Smooth muscle cell (in vitro differentiated cells): ENCODE measurements at regions not wholly inside any gene's neighbourhood (a gene's known extent, or its start where the extent isn't known, plus 50 kb on each side); places are given as distances from the start of the nearest gene placed in this dataset.
A peak's percentile ranks its signal among the peaks of the same experiment; 100 is the strongest.

Experiments
- DNase-seq: peaks from one replicate; lab custom pipeline; 2025; ENCODE audit not compliant: unreplicated experiment; lab: John Stamatoyannopoulos, UW
- H2AFZ ChIP-seq: fragments of 200-600 bp; sonication (generic); 2 replicates; pipeline ENCODE4 v1.6.0; 2016; ENCODE audit warnings: antibody characterized with exemption, low read depth, mild to moderate bottlenecking
- H3F3A ChIP-seq: fragments of 200-600 bp; sonication (generic); 2 replicates; pipeline ENCODE4 v1.6.0; 2017; ENCODE audit warnings: antibody characterized with exemption, low read depth
- H3K27ac ChIP-seq: fragments of 200-600 bp; sonication (generic); 2 replicates; pipeline ENCODE4 v1.5.1; 2016; ENCODE audit warnings: low read depth, mild to moderate bottlenecking
- H3K27me3 ChIP-seq: fragments of 200-600 bp; sonication (generic); 2 replicates; pipeline ENCODE4 v1.6.1; 2016; ENCODE audit warnings: low read depth, mild to moderate bottlenecking
- H3K36me3 ChIP-seq: fragments of 200-600 bp; sonication (generic); 2 replicates; pipeline ENCODE4 v1.5.1; 2016; ENCODE audit warnings: low read depth
- H3K4me1 ChIP-seq: fragments of 200-600 bp; sonication (generic); 2 replicates; pipeline ENCODE4 v1.5.1; 2016; ENCODE audit warnings: low read depth
- H3K4me2 ChIP-seq: fragments of 200-600 bp; sonication (generic); 2 replicates; pipeline ENCODE4 v1.6.0; 2016; ENCODE audit warnings: mild to moderate bottlenecking
- H3K4me3 ChIP-seq: fragments of 200-600 bp; sonication (generic); 2 replicates; pipeline ENCODE4 v1.5.1; 2016; ENCODE audit warnings: mild to moderate bottlenecking
- H3K79me2 ChIP-seq: fragments of 200-600 bp; sonication (generic); 2 replicates; pipeline ENCODE4 v1.6.0; 2016; ENCODE audit warnings: low read depth, mild to moderate bottlenecking
- H3K9ac ChIP-seq: fragments of 200-600 bp; sonication (generic); 2 replicates; pipeline ENCODE4 v1.6.0; 2016; ENCODE audit warnings: low read depth
- H3K9me3 ChIP-seq: fragments of 200-600 bp; sonication (generic); replicated peaks from 2 replicates; pipeline ENCODE4 v1.5.1; 2016; ENCODE audit warnings: low read depth
- H4K20me1 ChIP-seq: fragments of 200-600 bp; sonication (generic); 2 replicates; pipeline ENCODE4 v1.6.0; 2016; ENCODE audit warnings: low read depth
- WGBS: methylation state at CpG from one replicate; pipeline ENCODE4 v1.1.7; 2016; ENCODE audit warnings: low lambda C conversion rate; 5-methylcytosine and 5-hydroxymethylcytosine counted together
- TF ChIP-seq, protein P1 (sequence below): fragments of 200-600 bp; sonication (generic); IDR thresholded peaks from 2 replicates; pipeline ENCODE4 v1.5.1; 2017; ENCODE audit warnings: borderline replicate concordance, mild to moderate bottlenecking, antibody characterized with exemption; ENCODE audit not compliant: insufficient read depth, poor library complexity, severe bottlenecking

DNA sequence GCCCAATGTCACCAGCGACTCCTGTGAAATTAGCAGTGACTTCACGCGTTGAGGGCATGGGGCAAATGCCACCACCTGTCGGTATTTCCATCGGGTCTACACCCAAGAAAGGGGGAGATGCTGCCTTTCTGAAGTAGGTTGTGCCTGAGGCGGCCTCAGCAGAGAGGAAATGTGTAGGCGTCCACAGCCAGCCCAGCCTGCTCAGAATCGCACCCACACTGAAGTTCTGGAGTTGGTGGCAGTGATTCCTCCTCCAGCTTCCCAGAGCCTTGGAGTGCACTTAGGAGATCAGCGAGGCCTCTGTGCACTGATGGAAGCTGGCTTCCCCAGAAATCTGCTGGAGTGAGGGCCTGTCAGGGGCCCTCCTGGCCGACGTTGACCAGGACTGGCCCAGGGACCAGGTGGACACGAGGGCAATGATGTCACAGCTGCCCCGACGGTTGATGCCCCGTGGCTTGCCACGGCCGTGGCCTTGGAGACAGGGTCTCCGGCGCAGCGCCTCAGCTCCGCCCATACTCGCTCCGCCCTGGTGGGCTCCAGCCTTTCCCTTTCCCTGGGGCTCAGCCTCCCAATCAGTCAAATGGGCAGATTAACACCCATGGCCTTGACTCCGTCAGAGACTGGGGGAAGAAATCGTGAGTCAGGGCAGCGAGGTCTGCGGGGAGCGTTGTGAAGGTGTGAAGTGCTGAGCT, 484.8 kb downstream of the PREX1 start:
- H3K9ac ChIP-seq: no peak overlapping the region
- no peaks in the 10 kb centered on the region for H3K9me3 ChIP-seq
- TF ChIP-seq, protein P1, sequence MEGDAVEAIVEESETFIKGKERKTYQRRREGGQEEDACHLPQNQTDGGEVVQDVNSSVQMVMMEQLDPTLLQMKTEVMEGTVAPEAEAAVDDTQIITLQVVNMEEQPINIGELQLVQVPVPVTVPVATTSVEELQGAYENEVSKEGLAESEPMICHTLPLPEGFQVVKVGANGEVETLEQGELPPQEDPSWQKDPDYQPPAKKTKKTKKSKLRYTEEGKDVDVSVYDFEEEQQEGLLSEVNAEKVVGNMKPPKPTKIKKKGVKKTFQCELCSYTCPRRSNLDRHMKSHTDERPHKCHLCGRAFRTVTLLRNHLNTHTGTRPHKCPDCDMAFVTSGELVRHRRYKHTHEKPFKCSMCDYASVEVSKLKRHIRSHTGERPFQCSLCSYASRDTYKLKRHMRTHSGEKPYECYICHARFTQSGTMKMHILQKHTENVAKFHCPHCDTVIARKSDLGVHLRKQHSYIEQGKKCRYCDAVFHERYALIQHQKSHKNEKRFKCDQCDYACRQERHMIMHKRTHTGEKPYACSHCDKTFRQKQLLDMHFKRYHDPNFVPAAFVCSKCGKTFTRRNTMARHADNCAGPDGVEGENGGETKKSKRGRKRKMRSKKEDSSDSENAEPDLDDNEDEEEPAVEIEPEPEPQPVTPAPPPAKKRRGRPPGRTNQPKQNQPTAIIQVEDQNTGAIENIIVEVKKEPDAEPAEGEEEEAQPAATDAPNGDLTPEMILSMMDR: no peak
- no peaks in the 10 kb centered on the region for H3K79me2 ChIP-seq
- H3K4me1 ChIP-seq: peaks cover 5% of the 10 kb centered on the region
- no peaks in the 10 kb centered on the region for H3K36me3 ChIP-seq
- no peaks in the 10 kb centered on the region for H3F3A ChIP-seq
- H3K4me3 ChIP-seq: no peak overlapping the region
- DNase-seq: no peak
- peak overlapping the region; percentile 30 for H3K4me2 ChIP-seq
- H3K27me3 ChIP-seq: no peaks in the 10 kb centered on the region
- H2AFZ ChIP-seq: no peak overlapping the region
- no peak overlapping the region for H3K27ac ChIP-seq
- 84% methylated on average over 28 of the region's 28 CpGs for WGBS
- H4K20me1 ChIP-seq: no peaks in the 10 kb centered on the region

DNA sequence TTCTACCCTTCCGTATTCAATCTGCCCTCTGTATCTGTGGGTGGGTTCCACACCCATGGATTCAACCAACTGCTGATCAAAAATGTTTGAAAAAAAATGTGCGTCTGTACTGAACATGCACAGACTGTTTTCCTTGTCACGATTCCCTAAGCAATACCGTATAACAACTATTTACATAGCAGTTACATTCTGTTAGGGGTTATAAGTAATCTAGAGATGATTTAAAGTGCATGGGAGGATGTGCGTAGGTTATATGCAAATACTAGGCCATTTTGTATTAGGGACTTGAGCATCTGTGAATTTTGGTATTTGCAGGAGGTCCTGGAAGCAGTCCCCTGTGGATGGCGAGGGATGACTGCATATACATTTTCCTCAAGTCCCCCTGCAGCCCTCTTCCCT, 486.9 kb downstream of the PREX1 start:
- Histone ChIP-seq H3K9me3 (no peaks in the 10 kb centered on the region), H2AFZ (no peak overlapping the region), H3K4me1 (peaks cover 9% of the 10 kb centered on the region), H3K4me2 (no peak overlapping the region), H3K27ac (no peak overlapping the region), H3K79me2 (no peaks in the 10 kb centered on the region), H3K27me3 (no peaks in the 10 kb centered on the region), H3F3A (no peaks in the 10 kb centered on the region), H4K20me1 (no peaks in the 10 kb centered on the region), H3K9ac (no peak overlapping the region), H3K36me3 (no peaks in the 10 kb centered on the region), H3K4me3 (no peak overlapping the region)
- DNase-seq: no peak
- 91% methylated on average over 6 of the region's 6 CpGs for WGBS
- TF ChIP-seq, protein P1: no peak

DNA sequence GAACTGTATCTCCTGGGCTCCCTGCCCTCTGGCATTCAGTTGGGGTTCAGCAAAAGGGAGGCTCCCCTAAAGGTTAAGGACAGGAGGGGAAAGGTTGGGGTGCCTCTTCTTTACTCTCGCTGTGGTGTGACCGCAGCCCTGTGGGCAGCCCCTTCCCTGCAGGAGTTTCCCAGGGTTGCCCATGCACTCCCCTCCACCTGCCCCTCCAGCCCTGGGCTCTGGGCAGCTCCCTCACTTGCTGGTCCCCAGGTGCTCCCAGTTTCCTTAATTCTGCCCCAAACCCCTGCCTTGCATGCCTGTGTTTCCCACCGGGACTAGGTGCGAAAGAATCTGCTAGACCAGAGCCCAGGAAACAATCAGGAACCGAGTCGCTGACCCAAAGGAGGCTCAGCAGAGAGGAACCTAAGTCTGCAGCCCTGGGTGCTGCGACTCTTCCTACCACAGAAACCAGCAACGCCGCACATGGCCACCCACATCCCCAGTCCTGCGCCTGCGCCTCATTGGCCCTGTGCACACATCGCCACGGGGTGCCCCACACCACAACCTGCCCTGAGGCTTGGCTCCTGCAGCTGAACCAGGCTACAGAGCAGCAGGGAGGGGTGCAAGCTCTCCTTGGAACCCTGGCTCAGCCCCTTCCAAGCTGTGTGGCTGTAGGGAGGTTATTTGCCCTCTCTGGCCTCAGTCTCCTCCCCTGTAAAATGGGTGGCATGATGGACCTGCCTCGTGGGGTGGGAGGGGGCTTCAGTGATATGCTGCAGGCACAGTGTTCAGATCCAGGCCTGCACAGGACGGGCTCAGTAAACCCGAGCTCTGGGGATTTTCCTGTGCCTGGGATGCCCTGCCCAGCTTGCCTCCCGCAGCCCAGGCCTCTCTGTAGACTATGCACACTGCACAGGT, 487.6 kb downstream of the PREX1 start:
- Histone ChIP-seq H2AFZ (no peak overlapping the region), H3K27me3 (no peaks in the 10 kb centered on the region), H3K9me3 (no peaks in the 10 kb centered on the region), H3K36me3 (no peaks in the 10 kb centered on the region), H3F3A (no peaks in the 10 kb centered on the region), H3K4me3 (no peak overlapping the region), H3K4me2 (no peak overlapping the region), H3K9ac (no peak overlapping the region), H4K20me1 (no peaks in the 10 kb centered on the region), H3K4me1 (peaks cover 9% of the 10 kb centered on the region), H3K27ac (no peak overlapping the region), H3K79me2 (no peaks in the 10 kb centered on the region)
- no peak for DNase-seq
- TF ChIP-seq, protein P1: no peak
- WGBS: 83% methylated on average over 16 of the region's 17 CpGs
